ENCODE measurements at regions not wholly inside any gene's neighbourhood (a gene's known extent, or its start where the extent isn't known, plus 50 kb on each side); places are given as distances from the start of the nearest gene placed in this dataset.

- DNase-seq (ENCODE audit: low spot score) = no peak
- no peaks in the 10 kb centered on the region for H3K9me3 Mint-ChIP-seq
- H3K27ac Mint-ChIP-seq = no peak overlapping the region
Measured at GRCh38 chr11:71116693-71117040, 135.7 kb downstream of the SHANK2 start.

GRCh38 chr11:71115770-71116692, 136.3 kb downstream of the SHANK2 start:
- Mint-ChIP-seq H3K27ac (no peak overlapping the region), H3K4me1 (peaks cover 19% of the 10 kb centered on the region), H3K27me3 (ENCODE audit: insufficient read depth, low read depth) (peaks cover 4% of the 10 kb centered on the region), H3K36me3 (no peaks in the 10 kb centered on the region), H3K4me3 (no peak overlapping the region), H3K9me3 (no peaks in the 10 kb centered on the region)
- Histone ChIP-seq H3K4me3 (no peak overlapping the region), H3K79me2 (ENCODE audit: low read depth) (no peaks in the 10 kb centered on the region), H3F3A (ENCODE audit: low read depth) (peaks cover 5% of the 10 kb centered on the region), H3K27me3 (no peaks in the 10 kb centered on the region), H3K9me3 (ENCODE audit: low read depth) (no peaks in the 10 kb centered on the region), H3K9ac (no peak overlapping the region), H2AFZ (replicated peaks) (no peak overlapping the region), H4K20me1 (ENCODE audit: low read depth) (no peaks in the 10 kb centered on the region), H3K27ac (no peak overlapping the region), H3K4me1 (peaks cover 17% of the 10 kb centered on the region), H3K36me3 (no peaks in the 10 kb centered on the region), H3K4me2 (no peak overlapping the region)
- no peak for TF ChIP-seq EZH2phosphoT487 (IDR thresholded peaks at IDR 0.05)
- TF ChIP-seq CTCF (IDR thresholded peaks at IDR 0.05) = no peak
- TF ChIP-seq EZH2 (IDR thresholded peaks at IDR 0.05) = no peak
- DNase-seq (ENCODE audit: low spot score) = no peak

More at GRCh38 chr11:71116693-71117040, 135.7 kb downstream of the SHANK2 start:
- Mint-ChIP-seq H3K27me3 (ENCODE audit: insufficient read depth, low read depth) (peaks cover 4% of the 10 kb centered on the region), H3K4me1 (peaks cover 17% of the 10 kb centered on the region), H3K36me3 (no peaks in the 10 kb centered on the region), H3K4me3 (no peak overlapping the region)
- Histone ChIP-seq H3K4me3 (no peak overlapping the region), H3K9me3 (ENCODE audit: low read depth) (no peaks in the 10 kb centered on the region), H2AFZ (replicated peaks) (no peak overlapping the region), H4K20me1 (ENCODE audit: low read depth) (no peaks in the 10 kb centered on the region), H3K27ac (no peak overlapping the region), H3K4me1 (peaks cover 16% of the 10 kb centered on the region), H3K79me2 (ENCODE audit: low read depth) (no peaks in the 10 kb centered on the region), H3K36me3 (no peaks in the 10 kb centered on the region), H3K4me2 (no peak overlapping the region), H3K27me3 (no peaks in the 10 kb centered on the region), H3F3A (ENCODE audit: low read depth) (peaks cover 2% of the 10 kb centered on the region), H3K9ac (no peak overlapping the region)
- TF ChIP-seq CTCF (IDR thresholded peaks at IDR 0.05) = no peak
- TF ChIP-seq EZH2 (IDR thresholded peaks at IDR 0.05) = no peak
- no peak for TF ChIP-seq EZH2phosphoT487 (IDR thresholded peaks at IDR 0.05)

GRCh38 chr11:71114124-71114851, 138.1 kb downstream of the SHANK2 start:
- no peak overlapping the region for H3K9ac ChIP-seq
- no peak overlapping the region for H3K4me2 ChIP-seq
- Mint-ChIP-seq H3K27me3 (ENCODE audit: insufficient read depth, low read depth) (peaks cover 4% of the 10 kb centered on the region), H3K27ac (no peak overlapping the region), H3K4me1 (peaks cover 13% of the 10 kb centered on the region), H3K4me3 (no peak overlapping the region), H3K9me3 (no peaks in the 10 kb centered on the region), H3K36me3 (no peaks in the 10 kb centered on the region)
- H3K27ac ChIP-seq = no peak overlapping the region
- H3K4me3 ChIP-seq = no peak overlapping the region
- H3K36me3 ChIP-seq = no peaks in the 10 kb centered on the region
- DNase-seq (ENCODE audit: low spot score) = no peak
- H3K79me2 ChIP-seq (ENCODE audit: low read depth) = no peaks in the 10 kb centered on the region
- no peak for TF ChIP-seq CTCF (IDR thresholded peaks at IDR 0.05)
- no peaks in the 10 kb centered on the region for H4K20me1 ChIP-seq (ENCODE audit: low read depth)
- H3K4me1 ChIP-seq = peaks cover 17% of the 10 kb centered on the region
- no peak overlapping the region for H2AFZ ChIP-seq (replicated peaks)
- no peaks in the 10 kb centered on the region for H3K9me3 ChIP-seq (ENCODE audit: low read depth)
- peaks cover 5% of the 10 kb centered on the region for H3F3A ChIP-seq (ENCODE audit: low read depth)
- no peaks in the 10 kb centered on the region for H3K27me3 ChIP-seq
